ENCODE measurements at regions not wholly inside any gene's neighbourhood (a gene's known extent, or its start where the extent isn't known, plus 50 kb on each side); places are given as distances from the start of the nearest gene placed in this dataset.
A peak's percentile ranks its signal among the peaks of the same experiment; 100 is the strongest.

DNA sequence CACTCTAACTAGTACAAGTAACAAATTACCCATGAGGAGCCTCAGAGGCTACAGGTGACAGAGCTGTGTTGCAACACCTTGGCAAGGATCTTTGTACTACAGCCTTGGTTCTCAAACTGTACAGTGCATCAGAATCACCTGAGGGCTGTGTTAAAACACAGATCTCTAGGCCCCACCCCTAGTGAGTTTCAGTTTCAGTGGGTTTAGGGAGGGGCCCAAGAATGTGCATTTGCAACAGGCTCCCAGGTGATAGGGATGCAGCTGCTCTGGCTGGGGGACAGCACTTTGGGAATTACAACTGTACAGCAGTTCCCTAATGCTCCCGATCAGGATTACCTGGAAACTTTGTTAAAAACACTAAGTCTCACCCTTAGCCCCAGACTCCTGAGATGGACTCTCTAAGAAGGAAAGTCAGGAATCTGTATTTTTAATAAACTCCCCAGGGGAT is 66.1 kb upstream of the NR2F2 start:
- no peak for DNase-seq (ENCODE audit: low read depth)

GRCh38 chr15:96264801-96265515 is 65.5 kb upstream of the NR2F2 start:
- no peak for DNase-seq (ENCODE audit: low read depth)

DNA sequence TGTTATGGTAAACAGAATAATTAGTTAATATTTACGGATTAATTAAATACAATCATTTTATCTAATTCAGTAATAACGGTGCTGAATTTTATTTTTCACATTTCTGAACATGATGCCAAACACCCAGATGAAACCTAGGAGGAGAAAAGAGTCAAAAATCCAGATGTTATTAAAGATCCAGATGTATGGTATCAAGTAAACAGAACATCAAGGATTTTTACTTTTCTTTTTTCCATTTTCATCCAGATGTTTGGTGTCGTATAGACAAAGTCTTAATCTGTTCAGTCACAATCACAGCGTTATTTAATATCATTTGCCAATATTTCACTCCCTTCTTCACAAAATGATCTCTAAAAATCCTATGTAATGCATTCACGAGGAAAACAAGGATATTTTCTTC is 64.0 kb upstream of the NR2F2 start:
- no peak for DNase-seq (ENCODE audit: low read depth)

DNA sequence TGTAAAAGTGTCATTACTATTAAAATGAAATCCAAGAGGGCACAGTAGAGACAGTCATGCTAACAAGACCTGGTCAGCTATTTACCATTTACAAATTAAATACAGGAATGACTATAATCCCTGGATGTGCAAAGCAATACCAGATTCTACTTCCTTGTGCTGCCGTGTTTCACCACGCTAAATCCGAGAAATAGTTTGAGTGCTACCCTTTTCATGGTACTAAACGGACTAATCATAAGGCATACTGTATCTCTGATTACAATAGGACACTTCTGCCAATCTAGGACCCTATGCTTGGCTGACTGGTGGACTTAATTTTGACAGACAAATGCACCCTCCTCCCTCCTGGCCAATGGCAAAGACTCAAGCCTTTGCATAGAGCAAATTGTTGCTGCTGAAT is 63.0 kb upstream of the NR2F2 start:
- no peak for DNase-seq (ENCODE audit: low read depth)

- DNase-seq (ENCODE audit: low read depth), result no peak
Observed at GRCh38 chr15:96268442-96269204, 61.9 kb upstream of the NR2F2 start.

GRCh38 chr15:96270581-96271172 is 59.8 kb upstream of the NR2F2 start:
- no peak for DNase-seq (ENCODE audit: low read depth)

GRCh38 chr15:96272427-96272826 is 58.1 kb upstream of the NR2F2 start:
- no peak for DNase-seq (ENCODE audit: low read depth)

- DNase-seq (ENCODE audit: low read depth), result peak; percentile 83
Observed at GRCh38 chr15:96273317-96274086, 57.0 kb upstream of the NR2F2 start.

DNA sequence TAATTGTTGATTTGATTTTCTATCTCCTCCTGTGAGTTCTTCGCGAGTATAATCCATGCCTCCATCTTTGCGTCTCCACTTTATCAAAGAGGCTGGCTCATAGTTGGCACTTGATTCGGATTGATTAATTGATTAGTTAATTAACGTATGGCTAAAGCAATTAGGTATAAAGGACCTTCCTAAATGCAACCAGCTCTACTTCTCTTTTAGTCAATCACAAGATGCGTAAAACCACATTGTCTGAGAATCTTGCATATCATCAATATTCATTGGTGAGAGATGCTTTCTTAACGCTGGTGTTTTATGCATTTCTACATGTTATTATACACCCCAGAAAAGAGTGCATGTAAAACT is 56.4 kb upstream of the NR2F2 start:
- no peak for DNase-seq (ENCODE audit: low read depth)

GRCh38 chr15:96274698-96275097 is 55.8 kb upstream of the NR2F2 start:
- DNase-seq (ENCODE audit: low read depth), result no peak

- DNase-seq (ENCODE audit: low read depth), result peak; percentile 56
Observed at GRCh38 chr15:96276438-96277210, 53.9 kb upstream of the NR2F2 start.
